Stimulated activated naive CD4-positive, alpha-beta T cell (primary cell): ENCODE measurements at regions not wholly inside any gene's neighbourhood (a gene's known extent, or its start where the extent isn't known, plus 50 kb on each side); places are given as distances from the start of the nearest gene placed in this dataset.

Source experiments
- DNase-seq, 6 experiments: peaks; one replicate each; lab custom pipeline; 2025; lab: John Stamatoyannopoulos, UW

GRCh38 chr5:153005711-153006110 is 484.8 kb upstream of the GRIA1 start:
- DNase-seq, result no peak

- DNase-seq, result no peak
Observed at GRCh38 chr5:153006681-153007080, 483.8 kb upstream of the GRIA1 start.

GRCh38 chr5:153014194-153014593 is 476.3 kb upstream of the GRIA1 start:
- DNase-seq, result no peak

GRCh38 chr5:153018121-153018520 is 472.3 kb upstream of the GRIA1 start:
- no peak for DNase-seq

GRCh38 chr5:153030755-153031725 is 459.4 kb upstream of the GRIA1 start:
- no peak for DNase-seq

GRCh38 chr5:153039501-153039900 is 451.0 kb upstream of the GRIA1 start:
- no peak for DNase-seq

- DNase-seq, result no peak
Observed at GRCh38 chr5:153043886-153044285, 446.6 kb upstream of the GRIA1 start.

- DNase-seq, result no peak
Observed at GRCh38 chr5:153050496-153051179, 439.8 kb upstream of the GRIA1 start.

- DNase-seq, result no peak
Observed at GRCh38 chr5:153066281-153066680, 424.2 kb upstream of the GRIA1 start.

GRCh38 chr5:153067869-153068268 is 422.6 kb upstream of the GRIA1 start:
- DNase-seq, result no peak

- no peak for DNase-seq
Observed at GRCh38 chr5:153079396-153079795, 411.1 kb upstream of the GRIA1 start.

GRCh38 chr5:153080940-153081339 is 409.5 kb upstream of the GRIA1 start:
- no peak for DNase-seq

- DNase-seq, result no peak
Observed at GRCh38 chr5:153081385-153081784, 409.1 kb upstream of the GRIA1 start.

GRCh38 chr5:153084511-153084910 is 406.0 kb upstream of the GRIA1 start:
- no peak for DNase-seq

GRCh38 chr5:153086486-153086885 is 404.0 kb upstream of the GRIA1 start:
- no peak for DNase-seq

- no peak for DNase-seq
Observed at GRCh38 chr5:153088538-153088937, 401.9 kb upstream of the GRIA1 start.

- no peak for DNase-seq
Observed at GRCh38 chr5:153094333-153094732, 396.1 kb upstream of the GRIA1 start.

GRCh38 chr5:153096381-153096780 is 394.1 kb upstream of the GRIA1 start:
- DNase-seq, result no peak

GRCh38 chr5:153099328-153099727 is 391.1 kb upstream of the GRIA1 start:
- no peak for DNase-seq

- no peak for DNase-seq
Observed at GRCh38 chr5:153101235-153102180, 389.0 kb upstream of the GRIA1 start.

GRCh38 chr5:153116916-153117315 is 373.6 kb upstream of the GRIA1 start:
- no peak for DNase-seq

GRCh38 chr5:153118018-153118417 is 372.5 kb upstream of the GRIA1 start:
- DNase-seq, result no peak
